H9 (cell line): ENCODE measurements at regions not wholly inside any gene's neighbourhood (a gene's known extent, or its start where the extent isn't known, plus 50 kb on each side); places are given as distances from the start of the nearest gene placed in this dataset.

ENCODE experiments used
- DNase-seq: peaks from one replicate; pipeline ENCODE4 v3.0.0-alpha.2; 2017
- H2AFZ ChIP-seq: one replicate; pipeline ENCODE4 v1.6.1; 2013; ENCODE audit warnings: mild to moderate bottlenecking, low read length, control low read depth, moderate library complexity
- H2AK5ac ChIP-seq: 2 replicates; pipeline ENCODE4 v1.6.1; 2013; ENCODE audit warnings: low read length, control low read depth, mixed read lengths; ENCODE audit not compliant: insufficient read length
- H2BK120ac ChIP-seq: one replicate; pipeline ENCODE4 v1.6.1; 2013; ENCODE audit warnings: low read depth, mild to moderate bottlenecking, low read length, control low read depth, inconsistent platforms; ENCODE audit not compliant: poor library complexity, severe bottlenecking
- H2BK12ac ChIP-seq: 2 replicates; pipeline ENCODE4 v1.6.1; 2013; ENCODE audit warnings: low read length, control low read depth, mixed read lengths, low read depth; ENCODE audit not compliant: insufficient read length
- H2BK15ac ChIP-seq: 2 replicates; pipeline ENCODE4 v1.6.1; 2013; ENCODE audit warnings: low read depth, low read length, control low read depth
- H2BK20ac ChIP-seq: one replicate; pipeline ENCODE4 v1.6.1; 2013; ENCODE audit warnings: low read depth, mild to moderate bottlenecking, low read length, control low read depth, inconsistent platforms; ENCODE audit not compliant: poor library complexity, severe bottlenecking
- H2BK5ac ChIP-seq: 2 replicates; pipeline ENCODE4 v1.6.1; 2013; ENCODE audit warnings: low read length, control low read depth, mixed read lengths; ENCODE audit not compliant: insufficient read length
- H3K14ac ChIP-seq: 2 replicates; pipeline ENCODE4 v1.6.1; 2013; ENCODE audit warnings: low read length, control low read depth; ENCODE audit not compliant: insufficient read depth
- H3K18ac ChIP-seq: 2 replicates; pipeline ENCODE4 v1.6.1; 2013; ENCODE audit warnings: low read depth, mild to moderate bottlenecking, mixed read lengths, low read length, control low read depth; ENCODE audit not compliant: insufficient read length
- H3K23ac ChIP-seq: 2 replicates; pipeline ENCODE4 v1.6.1; 2013; ENCODE audit warnings: low read length, control low read depth, mixed read lengths, low read depth; ENCODE audit not compliant: insufficient read length
- H3K23me2 ChIP-seq: 2 replicates; pipeline ENCODE4 v1.6.1; 2013; ENCODE audit warnings: low read depth, mild to moderate bottlenecking, mixed read lengths, low read length, control low read depth; ENCODE audit not compliant: insufficient read length, poor library complexity, severe bottlenecking
- H3K27ac ChIP-seq: 2 replicates; pipeline ENCODE4 v1.5.1; 2013; ENCODE audit warnings: low read length, control low read depth, mixed read lengths, low read depth; ENCODE audit not compliant: insufficient read length
- H3K27me3 ChIP-seq: 2 replicates; pipeline ENCODE4 v1.6.1; 2013; ENCODE audit warnings: low read length, control low read depth, inconsistent platforms; ENCODE audit not compliant: insufficient read depth
- H3K4ac ChIP-seq: 2 replicates; pipeline ENCODE4 v1.6.1; 2013; ENCODE audit warnings: low read depth, mild to moderate bottlenecking, control low read depth, inconsistent platforms, low read length, moderate library complexity
- H3K4me1 ChIP-seq: 2 replicates; pipeline ENCODE4 v1.6.1; 2013; ENCODE audit warnings: low read length, control low read depth, inconsistent platforms; ENCODE audit not compliant: insufficient read depth
- H3K4me2 ChIP-seq: 2 replicates; pipeline ENCODE4 v1.6.1; 2013; ENCODE audit warnings: low read length, control low read depth, mixed read lengths; ENCODE audit not compliant: insufficient read length, insufficient read depth
- H3K56ac ChIP-seq: 2 replicates; pipeline ENCODE4 v1.6.1; 2013; ENCODE audit warnings: low read depth, mild to moderate bottlenecking, mixed read lengths, low read length, control low read depth; ENCODE audit not compliant: insufficient read length
- H3K79me1 ChIP-seq: 2 replicates; pipeline ENCODE4 v1.6.1; 2013; ENCODE audit warnings: low read depth, mild to moderate bottlenecking, moderate library complexity, low read length, control low read depth, inconsistent platforms; ENCODE audit not compliant: insufficient read depth, poor library complexity, severe bottlenecking
- H3K79me2 ChIP-seq: 2 replicates; pipeline ENCODE4 v1.6.1; 2013; ENCODE audit warnings: low read length, control low read depth, inconsistent platforms; ENCODE audit not compliant: insufficient read depth
- H3K9ac ChIP-seq: 2 replicates; pipeline ENCODE4 v1.6.1; 2013; ENCODE audit warnings: low read length, control low read depth, mixed read lengths; ENCODE audit not compliant: insufficient read length; ENCODE audit errors: extremely low read depth
- H3K9me3 ChIP-seq: one replicate; pipeline ENCODE4 v1.6.1; 2013; ENCODE audit warnings: low read depth, low read length, inconsistent platforms; ENCODE audit not compliant: control insufficient read depth
- H3T11ph ChIP-seq: one replicate; pipeline ENCODE4 v1.6.1; 2013; ENCODE audit warnings: mild to moderate bottlenecking, low read length, control low read depth, inconsistent platforms
- H4K20me1 ChIP-seq: one replicate; pipeline ENCODE4 v1.6.1; 2013; ENCODE audit not compliant: control insufficient read depth, insufficient read length, insufficient read depth
- H4K5ac ChIP-seq: 2 replicates; pipeline ENCODE4 v1.6.1; 2013; ENCODE audit warnings: low read depth, mild to moderate bottlenecking, mixed read lengths, low read length, control low read depth; ENCODE audit not compliant: insufficient read length
- H4K8ac ChIP-seq: replicated peaks from 2 replicates; pipeline ENCODE4 v1.6.1; 2013; ENCODE audit warnings: low read length, control low read depth, mixed read lengths, low read depth; ENCODE audit not compliant: insufficient read length
- H4K91ac ChIP-seq: 2 replicates; pipeline ENCODE4 v1.6.1; 2013; ENCODE audit warnings: low read depth, mild to moderate bottlenecking, moderate library complexity, mixed read lengths, low read length, control low read depth; ENCODE audit not compliant: insufficient read length
- H3K27ac Mint-ChIP-seq, 3 experiments: 2 replicates in 2 of 3; 3 replicates in 1 of 3; pipeline ENCODE4 v1.8.0; 2020 to 2021; ENCODE audit warnings: mixed read lengths in 3 of 3, mild to moderate bottlenecking in 1 of 3, moderate library complexity in 1 of 3
- H3K27me3 Mint-ChIP-seq: 2 replicates; pipeline ENCODE4 v1.8.0; 2021; ENCODE audit warnings: low read depth, mild to moderate bottlenecking, moderate library complexity, mixed read lengths
- H3K36me3 Mint-ChIP-seq, 3 experiments: 2 replicates in 2 of 3; 3 replicates in 1 of 3; pipeline ENCODE4 v1.8.0; 2020 to 2021; ENCODE audit warnings: low read depth in 3 of 3, mixed read lengths in 3 of 3; ENCODE audit not compliant: insufficient read depth in 1 of 3
- H3K4me1 Mint-ChIP-seq, 2 experiments: 2 replicates each; pipeline ENCODE4 v1.8.0; 2020; ENCODE audit warnings: mixed read lengths in 2 of 2
- H3K4me3 Mint-ChIP-seq, 2 experiments: 2 replicates in 1 of 2; 3 replicates in 1 of 2; pipeline ENCODE4 v1.8.0; 2020 to 2021; ENCODE audit warnings: mild to moderate bottlenecking in 2 of 2, mixed read lengths in 2 of 2, moderate library complexity in 1 of 2
- H3K9me3 Mint-ChIP-seq, 2 experiments: 2 replicates in 1 of 2; 3 replicates in 1 of 2; pipeline ENCODE4 v1.8.0; 2020; ENCODE audit warnings: mild to moderate bottlenecking in 2 of 2, mixed read lengths in 2 of 2, moderate library complexity in 1 of 2
- WGBS: extraction: QIAGEN DNeasy Blood & Tissue Kit; methylation state at CpG from one replicate; pipeline ENCODE4 v1.1.7; 2013; ENCODE audit warnings: missing lambda C conversion rate, low lambda C conversion rate, mixed read lengths; ENCODE audit not compliant: insufficient read length; ENCODE audit errors: extremely low coverage; 5-methylcytosine and 5-hydroxymethylcytosine counted together
- TF ChIP-seq, protein P1 (sequence below): fragments of 200-600 bp; sonication (generic); conservative IDR thresholded peaks from 3 replicates; pipeline ENCODE4 v1.8.0; 2021; ENCODE audit warnings: antibody characterized with exemption, mild to moderate bottlenecking

DNA sequence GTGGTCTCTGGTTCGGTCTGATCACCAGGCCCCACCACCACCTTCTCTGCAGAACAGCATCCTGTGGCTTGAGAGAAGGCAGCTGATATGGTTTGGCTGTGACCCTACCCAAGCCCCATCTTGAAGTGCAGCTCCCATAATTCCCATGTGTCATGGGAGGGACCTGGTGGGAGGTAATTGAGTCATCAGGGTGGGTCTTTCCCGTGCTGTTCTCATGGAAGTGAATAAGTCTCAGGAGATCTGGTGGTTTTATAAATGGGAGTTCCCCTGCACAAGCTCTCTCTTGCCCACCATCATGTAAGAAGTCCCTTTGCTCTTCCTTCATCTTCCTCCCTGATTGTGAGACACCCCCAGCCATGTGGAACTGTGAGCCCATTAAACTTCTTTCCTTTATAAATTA is 352.3 kb upstream of the CDH5 start:
- Histone ChIP-seq H2BK5ac (no peak overlapping the region), H3K23me2 (no peaks in the 10 kb centered on the region), H3K27ac (no peak overlapping the region), H2BK120ac (no peak overlapping the region), H4K8ac (no peak overlapping the region), H3T11ph (no peak overlapping the region), H2BK15ac (no peak overlapping the region), H3K4me1 (no peaks in the 10 kb centered on the region), H3K27me3 (no peaks in the 10 kb centered on the region), H4K5ac (no peak overlapping the region), H3K23ac (no peak overlapping the region), H3K4ac (no peak overlapping the region), H3K79me1 (no peaks in the 10 kb centered on the region), H3K9me3 (no peaks in the 10 kb centered on the region), H4K91ac (no peak overlapping the region), H3K18ac (no peak overlapping the region), H4K20me1 (no peaks in the 10 kb centered on the region), H3K79me2 (no peaks in the 10 kb centered on the region), H3K9ac (no peak overlapping the region), H2BK12ac (no peak overlapping the region), H2AK5ac (no peak overlapping the region), H3K4me2 (no peak overlapping the region), H3K14ac (no peak overlapping the region; the same call in 1 of the 2 replicates), H3K56ac (no peak overlapping the region), H2BK20ac (no peak overlapping the region), H2AFZ (no peak overlapping the region)
- no peak overlapping the region for H3K27ac Mint-ChIP-seq
- H3K27me3 Mint-ChIP-seq = peaks cover 2% of the 10 kb centered on the region
- DNase-seq = no peak
- H3K4me3 Mint-ChIP-seq = no peak overlapping the region
- peaks cover 0 to 3% of the 10 kb centered on the region in 2 experiments; a peak in 1 of 5 replicates for H3K9me3 Mint-ChIP-seq
- TF ChIP-seq, protein P1, sequence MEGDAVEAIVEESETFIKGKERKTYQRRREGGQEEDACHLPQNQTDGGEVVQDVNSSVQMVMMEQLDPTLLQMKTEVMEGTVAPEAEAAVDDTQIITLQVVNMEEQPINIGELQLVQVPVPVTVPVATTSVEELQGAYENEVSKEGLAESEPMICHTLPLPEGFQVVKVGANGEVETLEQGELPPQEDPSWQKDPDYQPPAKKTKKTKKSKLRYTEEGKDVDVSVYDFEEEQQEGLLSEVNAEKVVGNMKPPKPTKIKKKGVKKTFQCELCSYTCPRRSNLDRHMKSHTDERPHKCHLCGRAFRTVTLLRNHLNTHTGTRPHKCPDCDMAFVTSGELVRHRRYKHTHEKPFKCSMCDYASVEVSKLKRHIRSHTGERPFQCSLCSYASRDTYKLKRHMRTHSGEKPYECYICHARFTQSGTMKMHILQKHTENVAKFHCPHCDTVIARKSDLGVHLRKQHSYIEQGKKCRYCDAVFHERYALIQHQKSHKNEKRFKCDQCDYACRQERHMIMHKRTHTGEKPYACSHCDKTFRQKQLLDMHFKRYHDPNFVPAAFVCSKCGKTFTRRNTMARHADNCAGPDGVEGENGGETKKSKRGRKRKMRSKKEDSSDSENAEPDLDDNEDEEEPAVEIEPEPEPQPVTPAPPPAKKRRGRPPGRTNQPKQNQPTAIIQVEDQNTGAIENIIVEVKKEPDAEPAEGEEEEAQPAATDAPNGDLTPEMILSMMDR = no peak
- H3K4me1 Mint-ChIP-seq = peaks cover 8 to 9% of the 10 kb centered on the region in 2 experiments
- WGBS = no CpG with 5 or more reads among the region's 2 CpGs
- no peaks in the 10 kb centered on the region for H3K36me3 Mint-ChIP-seq
